Endothelial cell (in vitro differentiated cells): ENCODE measurements at regions not wholly inside any gene's neighbourhood (a gene's known extent, or its start where the extent isn't known, plus 50 kb on each side); places are given as distances from the start of the nearest gene placed in this dataset.

ENCODE experiments used
- DNase-seq: peaks from one replicate; pipeline ENCODE4 v3.0.0; 2021; ENCODE audit warnings: low spot score
- H3K27ac Mint-ChIP-seq: one replicate; pipeline ENCODE4 v1.8.0; 2021; ENCODE audit warnings: mixed read lengths, inconsistent platforms; ENCODE audit not compliant: unreplicated experiment
- H3K27me3 Mint-ChIP-seq: one replicate; pipeline ENCODE4 v1.8.0; 2021; ENCODE audit warnings: mild to moderate bottlenecking, moderate library complexity, mixed read lengths, inconsistent platforms; ENCODE audit not compliant: unreplicated experiment
- H3K36me3 Mint-ChIP-seq: one replicate; pipeline ENCODE4 v1.8.0; 2021; ENCODE audit warnings: mild to moderate bottlenecking, low read depth, mixed read lengths, inconsistent platforms; ENCODE audit not compliant: unreplicated experiment
- H3K4me1 Mint-ChIP-seq: one replicate; pipeline ENCODE4 v1.8.0; 2021; ENCODE audit warnings: mild to moderate bottlenecking, mixed read lengths, inconsistent platforms; ENCODE audit not compliant: unreplicated experiment
- H3K4me3 Mint-ChIP-seq: one replicate; pipeline ENCODE4 v1.8.0; 2021; ENCODE audit warnings: mild to moderate bottlenecking, mixed read lengths, inconsistent platforms; ENCODE audit not compliant: unreplicated experiment
- H3K9me3 Mint-ChIP-seq: one replicate; pipeline ENCODE4 v1.8.0; 2021; ENCODE audit warnings: mixed read lengths, inconsistent platforms; ENCODE audit not compliant: unreplicated experiment
- TF ChIP-seq, protein P1 (sequence below): fragments of 200-600 bp; sonication (generic); IDR thresholded peaks from one replicate; pipeline ENCODE4 v1.5.0; 2021; ENCODE audit warnings: antibody characterized with exemption; ENCODE audit not compliant: unreplicated experiment

DNA sequence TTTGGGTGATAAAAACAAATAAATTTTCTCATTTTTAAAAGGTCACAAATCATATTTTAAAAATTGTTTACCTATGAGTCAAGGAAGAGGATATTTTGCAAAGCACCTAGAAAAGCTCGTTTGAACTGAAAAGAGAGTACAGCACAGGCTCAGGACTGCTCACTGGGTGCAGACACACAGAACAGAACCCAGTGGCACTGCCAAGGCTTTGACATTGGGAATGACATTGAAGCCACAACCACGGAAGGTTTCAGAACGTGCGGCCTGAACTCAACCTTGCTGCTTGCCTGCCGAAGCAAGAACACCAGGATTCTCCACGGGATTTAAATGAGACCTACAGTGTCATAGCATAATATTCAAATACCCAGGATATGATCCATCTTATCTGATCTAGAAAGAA, 597.1 kb upstream of the B3GAT1 start:
- no peaks in the 10 kb centered on the region for H3K27me3 Mint-ChIP-seq
- H3K9me3 Mint-ChIP-seq = peaks cover 3% of the 10 kb centered on the region
- DNase-seq = no peak
- no peak overlapping the region for H3K27ac Mint-ChIP-seq
- H3K4me3 Mint-ChIP-seq = no peak overlapping the region
- peaks cover 7% of the 10 kb centered on the region for H3K4me1 Mint-ChIP-seq
- TF ChIP-seq, protein P1, sequence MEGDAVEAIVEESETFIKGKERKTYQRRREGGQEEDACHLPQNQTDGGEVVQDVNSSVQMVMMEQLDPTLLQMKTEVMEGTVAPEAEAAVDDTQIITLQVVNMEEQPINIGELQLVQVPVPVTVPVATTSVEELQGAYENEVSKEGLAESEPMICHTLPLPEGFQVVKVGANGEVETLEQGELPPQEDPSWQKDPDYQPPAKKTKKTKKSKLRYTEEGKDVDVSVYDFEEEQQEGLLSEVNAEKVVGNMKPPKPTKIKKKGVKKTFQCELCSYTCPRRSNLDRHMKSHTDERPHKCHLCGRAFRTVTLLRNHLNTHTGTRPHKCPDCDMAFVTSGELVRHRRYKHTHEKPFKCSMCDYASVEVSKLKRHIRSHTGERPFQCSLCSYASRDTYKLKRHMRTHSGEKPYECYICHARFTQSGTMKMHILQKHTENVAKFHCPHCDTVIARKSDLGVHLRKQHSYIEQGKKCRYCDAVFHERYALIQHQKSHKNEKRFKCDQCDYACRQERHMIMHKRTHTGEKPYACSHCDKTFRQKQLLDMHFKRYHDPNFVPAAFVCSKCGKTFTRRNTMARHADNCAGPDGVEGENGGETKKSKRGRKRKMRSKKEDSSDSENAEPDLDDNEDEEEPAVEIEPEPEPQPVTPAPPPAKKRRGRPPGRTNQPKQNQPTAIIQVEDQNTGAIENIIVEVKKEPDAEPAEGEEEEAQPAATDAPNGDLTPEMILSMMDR = no peak
- H3K36me3 Mint-ChIP-seq = no peaks in the 10 kb centered on the region

DNA sequence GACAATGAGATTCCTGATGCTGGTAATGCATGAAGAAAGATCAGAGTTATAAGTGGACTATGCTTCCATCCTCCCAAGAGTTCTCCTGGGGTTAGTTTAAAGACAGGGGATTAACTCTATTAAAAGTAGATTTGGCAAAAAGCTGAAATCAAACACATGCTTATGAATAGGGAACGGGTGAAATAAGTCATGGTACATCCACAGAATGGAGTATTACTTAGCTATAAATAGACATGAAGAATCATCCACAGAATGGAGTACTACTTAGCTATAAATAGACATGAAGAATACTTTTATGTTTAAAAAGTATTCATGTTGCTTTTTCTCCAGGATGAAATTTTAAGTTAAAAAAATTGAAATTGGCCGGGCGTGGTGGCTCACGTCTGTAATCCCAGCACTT, 596.4 kb upstream of the B3GAT1 start:
- no peak for DNase-seq
- no peak overlapping the region for H3K4me3 Mint-ChIP-seq
- H3K4me1 Mint-ChIP-seq = peaks cover 7% of the 10 kb centered on the region
- H3K9me3 Mint-ChIP-seq = peaks cover 3% of the 10 kb centered on the region
- TF ChIP-seq, protein P1 = no peak
- H3K27ac Mint-ChIP-seq = no peak overlapping the region
- H3K27me3 Mint-ChIP-seq = no peaks in the 10 kb centered on the region
- H3K36me3 Mint-ChIP-seq = no peaks in the 10 kb centered on the region

- Mint-ChIP-seq H3K4me3 (no peak overlapping the region), H3K27ac (no peak overlapping the region), H3K36me3 (no peaks in the 10 kb centered on the region), H3K9me3 (peaks cover 3% of the 10 kb centered on the region), H3K27me3 (no peaks in the 10 kb centered on the region), H3K4me1 (peaks cover 7% of the 10 kb centered on the region)
- no peak for DNase-seq
- TF ChIP-seq, protein P1 = no peak
Observed at GRCh38 chr11:135008001-135008405, 596.0 kb upstream of the B3GAT1 start.

GRCh38 chr11:135006800-135007199, 594.8 kb upstream of the B3GAT1 start:
- Mint-ChIP-seq H3K27me3 (no peaks in the 10 kb centered on the region), H3K9me3 (peaks cover 3% of the 10 kb centered on the region), H3K4me1 (peaks cover 7% of the 10 kb centered on the region), H3K36me3 (no peaks in the 10 kb centered on the region), H3K4me3 (no peak overlapping the region), H3K27ac (no peak overlapping the region)
- DNase-seq = no peak
- TF ChIP-seq, protein P1 = no peak

- H3K9me3 Mint-ChIP-seq = peaks cover 3% of the 10 kb centered on the region
- TF ChIP-seq, protein P1 = no peak
- peaks cover 7% of the 10 kb centered on the region for H3K4me1 Mint-ChIP-seq
- DNase-seq = no peak
- H3K27ac Mint-ChIP-seq = no peak overlapping the region
- H3K36me3 Mint-ChIP-seq = no peaks in the 10 kb centered on the region
- H3K4me3 Mint-ChIP-seq = no peak overlapping the region
- H3K27me3 Mint-ChIP-seq = no peaks in the 10 kb centered on the region
Observed at GRCh38 chr11:135004495-135004894, 592.5 kb upstream of the B3GAT1 start.
